ENCODE measurements at regions not wholly inside any gene's neighbourhood (a gene's known extent, or its start where the extent isn't known, plus 50 kb on each side); places are given as distances from the start of the nearest gene placed in this dataset.

GRCh38 chr10:128897401-128898129, 569.5 kb upstream of the MGMT start:
- DNase-seq (ENCODE audit: low read depth in 2 of 3, low spot score in 2 of 3), result no peak

DNA sequence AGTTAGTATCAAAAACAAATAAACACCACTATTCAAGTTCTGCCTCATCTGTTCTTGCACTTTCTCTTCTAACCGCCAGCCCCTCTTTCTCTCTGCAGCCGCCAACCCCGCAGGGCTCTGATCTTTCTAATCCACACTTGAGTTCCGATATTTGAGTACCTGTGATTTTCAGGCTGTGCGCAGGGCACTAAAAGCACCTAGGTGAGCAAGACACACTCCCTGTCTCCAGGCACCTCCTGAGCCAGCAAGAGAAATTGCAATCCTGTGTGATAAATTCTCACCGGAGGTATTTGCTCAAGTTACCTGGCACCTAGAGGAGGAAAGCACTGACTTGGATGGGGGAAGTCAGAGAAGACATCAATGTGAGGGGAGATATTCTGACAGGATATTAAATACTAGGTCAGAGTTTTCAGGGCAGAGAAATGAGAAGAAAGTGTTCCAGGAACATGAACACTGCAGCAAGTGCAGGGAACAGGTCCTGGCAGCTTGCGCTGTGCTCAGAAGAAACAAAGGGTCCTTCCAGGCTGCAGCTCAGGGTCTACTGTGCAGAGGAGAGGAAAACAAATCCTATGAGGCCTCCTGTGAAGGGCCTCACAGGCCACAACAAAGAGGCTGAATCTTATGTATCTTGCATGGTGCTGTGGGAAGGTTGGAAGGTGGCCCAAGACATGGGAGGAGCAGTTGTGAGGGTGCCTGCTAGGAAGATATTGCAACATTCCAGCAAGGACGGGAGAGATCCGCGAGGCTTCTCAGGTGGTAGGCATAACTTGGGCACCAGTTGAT, 568.7 kb upstream of the MGMT start:
- DNase-seq (ENCODE audit: low read depth in 2 of 3, low spot score in 2 of 3), result no peak

DNA sequence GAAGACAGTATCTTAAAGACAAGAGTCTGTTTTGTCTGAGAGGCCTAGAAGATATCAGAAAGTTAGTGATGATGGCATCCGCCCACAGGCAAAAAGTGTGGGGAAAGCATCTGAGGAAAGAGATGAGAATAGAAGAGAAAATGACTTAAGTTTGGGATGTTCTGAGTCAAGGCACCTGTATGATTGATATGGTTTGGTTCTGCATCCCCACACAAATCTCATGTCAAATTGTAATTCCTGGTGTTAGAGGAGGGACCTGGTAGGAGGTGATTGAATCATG, 568.2 kb upstream of the MGMT start:
- no peak for DNase-seq (ENCODE audit: low read depth in 2 of 3, low spot score in 2 of 3)

GRCh38 chr10:128900456-128900855, 566.6 kb upstream of the MGMT start:
- no peak for DNase-seq (ENCODE audit: low read depth in 2 of 3, low spot score in 2 of 3)

GRCh38 chr10:128901236-128901635, 565.8 kb upstream of the MGMT start:
- DNase-seq (ENCODE audit: low read depth in 2 of 3, low spot score in 2 of 3), result no peak

DNA sequence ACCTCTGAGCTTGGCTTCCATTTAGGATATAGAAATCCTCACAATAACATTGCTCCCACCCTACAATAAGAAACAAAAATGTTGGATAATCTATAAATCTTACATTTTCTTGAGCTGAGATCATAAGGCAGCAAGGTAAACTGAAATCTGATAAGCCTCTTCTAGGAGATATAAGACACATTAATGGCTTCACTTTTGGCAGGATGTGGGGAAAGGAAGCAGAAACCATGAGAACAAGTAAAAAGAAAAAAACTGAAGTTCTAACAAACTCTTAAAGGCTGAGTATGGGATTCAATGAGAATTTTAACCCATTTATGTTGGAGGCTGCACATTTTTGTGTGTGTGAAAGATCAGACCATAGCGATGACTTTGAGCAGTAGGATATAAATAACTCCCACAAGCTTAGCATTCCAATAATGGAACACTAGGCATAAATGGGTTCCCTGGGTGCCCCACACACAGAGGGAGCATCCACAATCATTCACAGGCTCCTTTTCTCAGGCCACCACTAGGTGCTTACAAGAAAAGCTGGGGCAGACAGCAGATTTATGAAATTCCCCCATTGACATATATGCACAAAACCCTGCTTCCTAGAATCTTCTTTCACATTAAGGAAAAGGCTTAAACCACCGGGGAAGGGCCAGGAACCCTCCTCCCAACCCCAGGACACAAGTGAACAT, 564.9 kb upstream of the MGMT start:
- no peak for DNase-seq (ENCODE audit: low read depth in 2 of 3, low spot score in 2 of 3)

GRCh38 chr10:128907155-128907941, 559.7 kb upstream of the MGMT start:
- no peak for DNase-seq (ENCODE audit: low read depth in 2 of 3, low spot score in 2 of 3)

GRCh38 chr10:128908099-128908498, 558.9 kb upstream of the MGMT start:
- peak in 1 of 3 donors; percentile 7 for DNase-seq (ENCODE audit: low read depth in 2 of 3, low spot score in 2 of 3)

DNA sequence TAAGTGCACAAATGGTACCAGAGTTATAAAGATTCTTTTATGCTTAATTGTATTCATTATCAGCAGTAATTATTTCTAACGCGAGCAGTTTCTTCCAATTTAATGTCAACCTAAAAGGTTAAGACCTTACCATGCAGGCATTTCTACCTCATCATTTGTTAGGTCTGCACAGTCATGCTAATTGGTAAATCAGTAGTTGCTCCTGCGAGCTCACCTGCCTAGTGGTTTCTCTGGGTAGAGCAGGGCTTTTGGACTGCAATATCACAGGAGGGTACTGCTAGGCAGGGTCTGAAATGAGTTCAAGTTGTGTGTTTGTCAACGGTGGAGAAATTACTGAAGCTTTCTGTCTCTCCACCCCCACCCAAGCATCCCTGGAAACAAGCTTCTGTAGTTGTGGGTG, 558.5 kb upstream of the MGMT start:
- no peak for DNase-seq (ENCODE audit: low read depth in 2 of 3, low spot score in 2 of 3)

GRCh38 chr10:128912568-128913311, 554.3 kb upstream of the MGMT start:
- DNase-seq (ENCODE audit: low read depth in 2 of 3, low spot score in 2 of 3), result no peak

DNA sequence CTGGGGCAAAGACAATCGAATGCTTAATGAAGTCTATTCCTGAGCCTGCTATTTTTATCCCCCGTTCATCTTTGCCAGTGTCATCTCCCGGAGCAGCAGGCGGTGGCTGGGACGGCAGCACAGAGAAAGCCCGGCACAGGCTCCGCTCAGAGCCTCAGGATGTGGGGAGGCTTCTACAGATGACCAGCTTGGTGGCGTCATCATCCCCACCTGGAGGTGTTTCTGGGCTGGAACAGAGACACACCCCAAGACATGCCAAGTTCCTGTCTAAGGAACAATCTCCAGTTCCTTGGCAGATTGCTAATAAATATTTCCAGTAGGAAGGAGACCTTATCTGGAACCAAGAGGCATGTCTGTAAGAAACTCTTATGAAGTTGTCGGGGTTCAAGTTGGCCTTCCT, 552.4 kb upstream of the MGMT start:
- DNase-seq (ENCODE audit: low read depth in 2 of 3, low spot score in 2 of 3), result no peak

- DNase-seq (ENCODE audit: low read depth in 2 of 3, low spot score in 2 of 3), result no peak
These were observed 551.4 kb upstream of the MGMT start for GRCh38 chr10:128915630-128916029.

DNA sequence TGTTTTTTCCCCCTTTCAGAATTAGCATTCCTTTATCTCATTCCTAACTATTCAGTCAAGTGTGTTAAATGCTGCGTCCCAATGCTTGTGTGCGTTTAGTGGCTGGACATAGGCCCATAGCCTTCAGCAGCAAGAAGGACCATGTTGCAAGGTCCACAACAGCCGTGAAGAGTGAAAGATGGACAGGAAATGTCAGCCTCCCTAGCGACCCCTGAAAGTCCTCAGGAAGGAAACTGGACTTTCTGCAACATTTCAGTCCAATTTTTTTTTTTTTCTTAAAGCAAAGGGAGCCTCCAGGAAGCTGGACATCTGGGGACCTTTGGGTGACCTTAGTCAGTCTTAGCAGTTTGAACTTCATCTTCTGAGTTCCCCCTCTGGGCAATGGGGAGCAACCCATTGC, 550.7 kb upstream of the MGMT start:
- DNase-seq (ENCODE audit: low read depth in 2 of 3, low spot score in 2 of 3), result no peak

DNA sequence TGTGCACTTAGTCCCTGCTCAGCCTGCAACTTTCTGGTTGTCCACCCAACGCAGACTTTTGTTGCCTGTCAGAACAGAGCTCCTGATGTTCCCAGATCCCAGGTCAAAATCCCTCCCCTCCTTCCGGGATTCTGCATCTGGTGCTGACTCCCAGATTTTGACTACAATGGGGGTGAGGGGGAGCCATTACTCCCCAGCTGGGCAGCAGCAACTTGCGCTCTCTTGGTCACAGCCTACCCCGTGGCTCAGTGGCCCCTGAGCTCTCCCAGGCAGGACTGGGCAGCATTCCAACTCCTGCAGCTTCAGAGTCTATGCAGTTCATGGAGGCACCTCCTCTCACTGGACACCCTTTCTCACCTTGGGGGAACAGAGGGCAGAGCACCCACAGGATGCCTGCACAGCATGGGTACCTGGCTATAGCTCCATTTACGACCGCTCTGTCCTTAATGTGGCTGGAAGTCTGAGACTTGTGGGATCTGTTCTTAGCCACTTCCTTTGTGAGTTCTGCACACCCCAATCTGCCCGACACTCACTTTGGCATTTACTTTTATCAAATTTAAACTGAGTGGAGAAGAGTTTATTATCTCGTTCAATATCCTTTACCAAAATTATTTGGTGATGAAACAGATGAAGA, 545.5 kb upstream of the MGMT start:
- no peak for DNase-seq (ENCODE audit: low read depth in 2 of 3, low spot score in 2 of 3)

- DNase-seq (ENCODE audit: low read depth in 2 of 3, low spot score in 2 of 3), result no peak
These were observed 544.9 kb upstream of the MGMT start for GRCh38 chr10:128922172-128922571.

DNA sequence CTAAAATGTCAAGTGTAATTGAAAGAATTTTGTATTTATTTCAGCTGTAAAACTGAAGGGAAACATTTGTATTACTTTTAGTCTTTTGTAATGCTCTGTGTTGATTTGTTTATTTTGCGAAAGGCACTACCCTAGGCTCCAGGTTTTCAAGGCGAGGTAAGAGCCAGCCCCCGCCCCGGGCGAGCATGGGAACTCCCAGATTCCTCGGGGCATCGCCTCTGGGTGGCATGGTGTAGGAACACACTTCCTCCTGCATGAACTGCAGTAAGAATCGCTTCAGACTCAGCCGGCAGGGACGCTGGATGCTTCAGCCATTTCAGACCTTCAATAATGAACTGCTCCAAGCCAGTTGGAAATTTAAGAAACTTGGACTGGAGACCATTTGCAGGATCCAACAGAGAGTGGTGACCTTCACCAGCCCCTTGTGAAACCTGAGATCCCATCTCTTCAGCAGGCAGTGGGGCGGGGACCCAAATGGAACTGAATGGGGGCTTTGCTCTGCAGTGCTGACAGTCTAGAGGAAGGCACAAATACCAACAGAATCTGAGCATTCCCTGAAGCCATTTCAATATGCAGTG, 544.3 kb upstream of the MGMT start:
- DNase-seq (ENCODE audit: low read depth in 2 of 3, low spot score in 2 of 3), result no peak

DNA sequence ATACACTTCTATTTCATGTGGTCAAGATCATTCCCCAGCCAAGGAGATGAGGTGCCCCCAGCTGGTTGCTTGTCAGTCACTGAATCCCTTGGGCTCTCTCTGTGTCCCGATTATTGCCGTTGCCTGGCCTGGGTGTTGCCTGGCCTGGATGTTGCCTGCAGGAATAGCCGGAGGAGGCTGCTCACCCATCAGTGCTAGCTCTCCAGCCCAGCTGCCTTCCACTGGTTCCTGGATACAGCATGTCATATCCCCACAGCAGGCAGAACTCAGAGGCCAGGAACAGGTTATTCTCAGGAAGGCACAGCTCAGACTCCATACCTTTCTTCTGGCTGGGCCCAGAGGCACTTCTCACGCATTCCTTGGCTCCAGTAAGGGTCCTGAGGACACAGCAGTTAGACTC, 542.1 kb upstream of the MGMT start:
- no peak for DNase-seq (ENCODE audit: low read depth in 2 of 3, low spot score in 2 of 3)

DNA sequence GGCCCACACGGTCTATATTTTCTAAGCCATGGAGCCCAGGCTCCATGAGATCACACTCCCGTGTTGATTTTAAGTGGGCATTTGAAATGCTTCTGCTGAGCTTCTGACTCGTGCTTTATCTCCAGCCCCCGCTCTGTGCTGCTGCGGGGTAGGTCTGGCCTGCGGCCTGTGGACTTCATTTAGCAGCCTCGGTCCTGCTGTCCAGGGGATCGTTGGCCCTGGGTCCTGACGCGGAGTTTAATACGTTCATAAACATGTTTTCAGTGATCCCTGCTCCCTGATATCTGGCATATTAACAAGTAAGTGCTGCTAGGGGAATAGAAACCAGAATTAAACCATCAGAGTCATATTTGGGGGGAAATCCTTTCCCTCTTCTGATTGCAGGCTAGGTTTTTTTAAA, 540.3 kb upstream of the MGMT start:
- no peak for DNase-seq (ENCODE audit: low read depth in 2 of 3, low spot score in 2 of 3)

- DNase-seq (ENCODE audit: low read depth in 2 of 3, low spot score in 2 of 3), result no peak
These were observed 539.4 kb upstream of the MGMT start for GRCh38 chr10:128927497-128928161.
